B cell (primary cell): ENCODE measurements at regions not wholly inside any gene's neighbourhood (a gene's known extent, or its start where the extent isn't known, plus 50 kb on each side); places are given as distances from the start of the nearest gene placed in this dataset.

ENCODE experiments used
- CTCF ChIP-seq: fragments of 200-600 bp; IDR thresholded peaks from one replicate; pipeline ENCODE4 v1.8.0; 2022; ENCODE audit warnings: antibody characterized with exemption, mild to moderate bottlenecking
- EZH2 ChIP-seq: IDR thresholded peaks from 2 replicates; pipeline ENCODE4 v1.6.1; 2012; ENCODE audit warnings: borderline replicate concordance, low read depth, mild to moderate bottlenecking, moderate library complexity, low read length; ENCODE audit not compliant: insufficient read depth, poor library complexity, severe bottlenecking

- TF ChIP-seq CTCF, result no peak
- TF ChIP-seq EZH2, result no peak
These were observed 487.0 kb downstream of the HAPSTR1 start for GRCh38 chr16:9578459-9578858.
